ENCODE measurements at regions not wholly inside any gene's neighbourhood (a gene's known extent, or its start where the extent isn't known, plus 50 kb on each side); places are given as distances from the start of the nearest gene placed in this dataset.

GRCh38 chr5:92556747-92557146 is 1024.3 kb downstream of the NR2F1-AS1 start:
- in situ Hi-C loops (cut with HindIII; ENCODE audit: low sequenced_read_pairs): no loop called here
- DNase-seq (ENCODE audit: low read depth, low spot score): no peak
- H3K4me3 ChIP-seq (ENCODE audit: low read depth, low read length): no peak overlapping the region
- TF ChIP-seq CTCF (IDR thresholded peaks at IDR 0.05; ENCODE audit: low read depth, low read length): no peak

- no peak for TF ChIP-seq CTCF (IDR thresholded peaks at IDR 0.05; ENCODE audit: low read depth, low read length)
- H3K4me3 ChIP-seq (ENCODE audit: low read depth, low read length): no peak overlapping the region
- DNase-seq (ENCODE audit: low read depth, low spot score): no peak
- in situ Hi-C loops (cut with HindIII; ENCODE audit: low sequenced_read_pairs): no loop called here
These were observed 1026.5 kb downstream of the NR2F1-AS1 start for GRCh38 chr5:92554447-92555085.

- in situ Hi-C loops (cut with HindIII; ENCODE audit: low sequenced_read_pairs): no loop called here
- H3K4me3 ChIP-seq (ENCODE audit: low read depth, low read length): no peak overlapping the region
- DNase-seq (ENCODE audit: low read depth, low spot score): no peak
- no peak for TF ChIP-seq CTCF (IDR thresholded peaks at IDR 0.05; ENCODE audit: low read depth, low read length)
These were observed 1027.7 kb downstream of the NR2F1-AS1 start for GRCh38 chr5:92553326-92553725.

GRCh38 chr5:92552206-92553160 is 1028.5 kb downstream of the NR2F1-AS1 start:
- in situ Hi-C loops (cut with HindIII; ENCODE audit: low sequenced_read_pairs): no loop called here
- TF ChIP-seq CTCF (IDR thresholded peaks at IDR 0.05; ENCODE audit: low read depth, low read length): no peak
- no peak overlapping the region for H3K4me3 ChIP-seq (ENCODE audit: low read depth, low read length)
- peak; percentile 99 for DNase-seq (ENCODE audit: low read depth, low spot score)

GRCh38 chr5:92548346-92548745 is 1032.7 kb downstream of the NR2F1-AS1 start:
- in situ Hi-C loops (cut with HindIII; ENCODE audit: low sequenced_read_pairs): no loop called here

GRCh38 chr5:92544596-92544995 is 1036.4 kb downstream of the NR2F1-AS1 start:
- H3K4me3 ChIP-seq (ENCODE audit: low read depth, low read length): no peak overlapping the region
- no peak for TF ChIP-seq CTCF (IDR thresholded peaks at IDR 0.05; ENCODE audit: low read depth, low read length)
- peak; percentile 44 for DNase-seq (ENCODE audit: low read depth, low spot score)
- in situ Hi-C loops (cut with HindIII; ENCODE audit: low sequenced_read_pairs): no loop called here

More at GRCh38 chr5:92548346-92548745, 1032.7 kb downstream of the NR2F1-AS1 start:
- no peak overlapping the region for H3K4me3 ChIP-seq (ENCODE audit: low read depth, low read length)
- DNase-seq (ENCODE audit: low read depth, low spot score): peak; percentile 83
- no peak for TF ChIP-seq CTCF (IDR thresholded peaks at IDR 0.05; ENCODE audit: low read depth, low read length)
